Endothelial cell of umbilical vein (primary cell): ENCODE measurements at regions not wholly inside any gene's neighbourhood (a gene's known extent, or its start where the extent isn't known, plus 50 kb on each side); places are given as distances from the start of the nearest gene placed in this dataset.

Experiments used
- BruUV-seq: library from RNA; stranded (reverse); fragments of 400-500 nt; replicated peaks from 2 replicates; lab custom pipeline; 2021; lab: Mats Ljungman, UMichigan
- CTCF ChIA-PET: fragments of 300-600, 350-600 bp; sonication (Branson Sonifier 250); formaldehyde crosslinking; loops from one replicate; lab custom pipeline; 2021; ENCODE audit warnings: antibody characterized with exemption, inconsistent platforms; lab: Charles Lee
- POLR2A ChIA-PET: fragments of 300-600, 350-600 bp; sonication (Branson Sonifier 250); formaldehyde crosslinking; loops from one replicate; lab custom pipeline; 2021; ENCODE audit warnings: antibody characterized with exemption, inconsistent platforms; lab: Charles Lee
- DNase-seq: peaks from one replicate; pipeline ENCODE4 v3.0.0-alpha.2; 2011; ENCODE audit warnings: low read depth, low spot score
- FAIRE-seq: peaks from 2 replicates; lab custom pipeline; 2011; peaks lifted over from hg19 to GRCh38; lab: Jason Lieb, UNC
- H2AFZ ChIP-seq: 2 replicates; pipeline ENCODE4 v1.6.0; 2012; ENCODE audit warnings: low read depth, low read length, control low read depth, inconsistent platforms
- H3K27ac ChIP-seq: 2 replicates; pipeline ENCODE4 v1.5.1; 2011; ENCODE audit warnings: low read depth, mild to moderate bottlenecking, control low read depth, low read length, moderate library complexity; ENCODE audit not compliant: insufficient read depth
- H3K27me3 ChIP-seq, 2 experiments: 2 replicates each; pipeline versions ENCODE4 v1.6.0 to v1.6.1; 2011; ENCODE audit warnings: low read length in 2 of 2, mixed read lengths in 1 of 2; ENCODE audit not compliant: control insufficient read depth in 2 of 2, insufficient read depth in 2 of 2
- H3K36me3 ChIP-seq, 2 experiments: 2 replicates in 1 of 2; 3 replicates in 1 of 2; pipeline ENCODE4 v1.5.1; 2011; ENCODE audit warnings: low read length in 2 of 2, mild to moderate bottlenecking in 1 of 2, moderate library complexity in 1 of 2; ENCODE audit not compliant: control insufficient read depth in 2 of 2, insufficient read depth in 2 of 2; ENCODE audit errors: extremely low read depth in 1 of 2
- H3K4me1 ChIP-seq: 3 replicates; pipeline ENCODE4 v1.5.1; 2011; ENCODE audit warnings: mild to moderate bottlenecking, low read length; ENCODE audit not compliant: control insufficient read depth, insufficient read depth; ENCODE audit errors: extremely low read depth
- H3K4me2 ChIP-seq: 2 replicates; pipeline ENCODE4 v1.6.1; 2011; ENCODE audit warnings: low read length, control low read depth, mixed read lengths; ENCODE audit not compliant: insufficient read depth
- H3K4me3 ChIP-seq, 3 experiments: fragments of 200-600 bp in 1 of 3; sonication (generic), shearing (Covaris generic) in 1 of 3; replicated peaks in 1 of 3; 2 replicates each; pipeline ENCODE4 v1.5.1; 2011 to 2016; ENCODE audit warnings: control low read depth in 3 of 3, low read length in 3 of 3, mild to moderate bottlenecking in 2 of 3, inconsistent platforms in 1 of 3, low read depth in 1 of 3, moderate library complexity in 1 of 3; ENCODE audit not compliant: insufficient read depth in 1 of 3
- H3K79me2 ChIP-seq: 2 replicates; pipeline ENCODE4 v1.6.0; 2012; ENCODE audit warnings: low read length, inconsistent platforms; ENCODE audit not compliant: control insufficient read depth, insufficient read depth
- H3K9ac ChIP-seq: replicated peaks from 2 replicates; pipeline ENCODE3; 2011; ENCODE audit warnings: low read length, control low read depth; ENCODE audit not compliant: insufficient read depth; ENCODE audit errors: extremely low read depth
- H3K9me1 ChIP-seq: replicated peaks from 3 replicates; pipeline ENCODE4 v1.6.0; 2011; ENCODE audit warnings: mild to moderate bottlenecking, low read length; ENCODE audit not compliant: control insufficient read depth, insufficient read depth; ENCODE audit errors: extremely low read depth
- H3K9me3 ChIP-seq: replicated peaks from 2 replicates; pipeline ENCODE4 v1.5.1; 2012; ENCODE audit warnings: low read length, inconsistent platforms; ENCODE audit not compliant: control insufficient read depth, insufficient read depth
- H4K20me1 ChIP-seq: replicated peaks from 2 replicates; pipeline ENCODE3; 2011; ENCODE audit warnings: mild to moderate bottlenecking, low read length; ENCODE audit not compliant: control insufficient read depth, insufficient read depth; ENCODE audit errors: extremely low read depth
- CTCF ChIP-seq, 2 donors: IDR thresholded peaks; 1 replicate in 1 of 2; 2 replicates in 1 of 2; pipeline ENCODE4 v1.5.1; 2011; ENCODE audit warnings: low read length in 2 of 2, mild to moderate bottlenecking in 2 of 2, moderate library complexity in 2 of 2, control low read depth in 1 of 2, inconsistent platforms in 1 of 2, low read depth in 1 of 2; ENCODE audit not compliant: insufficient read depth in 1 of 2; ENCODE audit errors: extremely low read depth in 1 of 2
- EZH2 ChIP-seq: IDR thresholded peaks from 2 replicates; pipeline ENCODE4 v1.6.1; 2012; ENCODE audit warnings: borderline replicate concordance, low read depth, mild to moderate bottlenecking, moderate library complexity, low read length, inconsistent platforms; ENCODE audit not compliant: severe bottlenecking
- FOS ChIP-seq: IDR thresholded peaks from 2 replicates; pipeline ENCODE4 v1.6.1; 2011; ENCODE audit warnings: mild to moderate bottlenecking, low read length, moderate library complexity, borderline replicate concordance; ENCODE audit not compliant: insufficient read depth
- GATA2 ChIP-seq: IDR thresholded peaks from 2 replicates; pipeline ENCODE4 v1.7.0; 2011; ENCODE audit warnings: low read depth, mild to moderate bottlenecking, moderate library complexity, mixed read lengths, low read length; ENCODE audit not compliant: insufficient read length, insufficient read depth
- JUN ChIP-seq: IDR thresholded peaks from 2 replicates; pipeline ENCODE4 v1.6.1; 2011; ENCODE audit warnings: borderline replicate concordance, low read depth; ENCODE audit not compliant: insufficient read length, insufficient read depth
- MYC ChIP-seq: IDR thresholded peaks from one replicate; pipeline ENCODE4 v1.6.1; 2011; ENCODE audit warnings: mild to moderate bottlenecking, low read depth, low read length
- POLR2A ChIP-seq: IDR thresholded peaks from 2 replicates; pipeline ENCODE4 v1.6.1; 2012; ENCODE audit warnings: low read depth, mild to moderate bottlenecking, control low read depth, low read length
- POLR2AphosphoS5 ChIP-seq: IDR thresholded peaks from 2 replicates; pipeline ENCODE4 v1.6.1; 2012; ENCODE audit warnings: low read depth, mild to moderate bottlenecking, control low read depth, low read length, moderate library complexity; ENCODE audit not compliant: insufficient read depth
- dilution Hi-C: fragments of 300-500 bp; cut with MboI; formaldehyde crosslinking; loops from one replicate; pipeline ENCODE4 v1.15.0; 2019; ENCODE audit warnings: low sequenced_read_pairs; ENCODE audit not compliant: extremely low pct_ligation_motif_present
- intact Hi-C: fragments of 100-400 bp; cut with micrococcal nuclease; formaldehyde crosslinking; loops from one replicate; pipeline ENCODE4 v1.10.0; 2022
- TF ChIP-seq, protein P1 (sequence below): IDR thresholded peaks from 2 replicates; pipeline ENCODE4 v1.6.1; 2011; ENCODE audit not compliant: insufficient read depth, insufficient read length

GRCh38 chr5:36528588-36528987 lies 77.8 kb upstream of the SLC1A3 start:
- dilution Hi-C loops: no loop called here
- DNase-seq (no peak), FAIRE-seq (no peak)
- CTCF ChIA-PET: no interaction called here
- Histone ChIP-seq H3K27me3 (no peaks in the 10 kb centered on the region), H2AFZ (no peak overlapping the region), H3K9me1 (no peaks in the 10 kb centered on the region), H3K79me2 (no peaks in the 10 kb centered on the region), H3K4me2 (no peak overlapping the region), H3K27ac (no peak overlapping the region), H3K9me3 (no peaks in the 10 kb centered on the region), H4K20me1 (no peaks in the 10 kb centered on the region), H3K36me3 (no peaks in the 10 kb centered on the region), H3K4me1 (no peaks in the 10 kb centered on the region), H3K9ac (no peak overlapping the region), H3K4me3 (no peak overlapping the region)
- intact Hi-C loops: no loop called here
- POLR2A ChIA-PET: no interaction called here
- no TSS peak for BruUV-seq
- TF ChIP-seq POLR2A (no peak), EZH2 (no peak), GATA2 (no peak), JUN (no peak), CTCF (IDR thresholded peaks at IDR 0.05; ENCODE audit: extremely low read depth in 1 of 2, insufficient read depth in 1 of 2, low read depth in 1 of 2, low read length in 2 of 2) (no peak), POLR2AphosphoS5 (no peak), FOS (no peak), MYC (no peak)
- TF ChIP-seq, protein P1, sequence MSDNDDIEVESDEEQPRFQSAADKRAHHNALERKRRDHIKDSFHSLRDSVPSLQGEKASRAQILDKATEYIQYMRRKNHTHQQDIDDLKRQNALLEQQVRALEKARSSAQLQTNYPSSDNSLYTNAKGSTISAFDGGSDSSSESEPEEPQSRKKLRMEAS: no peak
